Sciatic nerve (tissue), 2 donors: ENCODE measurements at regions not wholly inside any gene's neighbourhood (a gene's known extent, or its start where the extent isn't known, plus 50 kb on each side); places are given as distances from the start of the nearest gene placed in this dataset.
A peak's percentile ranks its signal among the peaks of the same experiment; 100 is the strongest.
"Not testable (repeated sequence)": the region's sequence is repeated elsewhere in the genome, so short reads cannot be mapped to it uniquely, and the experiment has no call there.

Experiments used
- ATAC-seq: fragments of 200-7000 bp; cut with Tn5 transposase; one replicate; pipeline ENCODE4 v1.9.1; 2020; ENCODE audit warnings: mild to moderate bottlenecking, moderate library complexity
- DNase-seq: peaks from one replicate; pipeline ENCODE4 v3.0.0-alpha.2; 2020; ENCODE audit warnings: low spot score
- intact Hi-C: fragments of 100-400 bp; cut with DNase I; formaldehyde crosslinking; loops from one replicate; pipeline ENCODE4 v1.14.2; 2022
- donor health status: DM: no; HTN: no; CAD: no.
- donor health status: DM: no; HTN: no; CAD: no.

GRCh38 chr3:95710684-95711083 is 1103.7 kb upstream of the EPHA6 start:
- intact Hi-C loops: no loop called here
- DNase-seq: no peak
- no peak for ATAC-seq

GRCh38 chr3:95711789-95712188 is 1102.6 kb upstream of the EPHA6 start:
- ATAC-seq: no peak
- no peak for DNase-seq
- intact Hi-C loops: no loop called here

- intact Hi-C loops: no loop called here
- DNase-seq (no peak), ATAC-seq (no peak)
These were observed 1099.3 kb upstream of the EPHA6 start for GRCh38 chr3:95715128-95715527.

- DNase-seq (no peak), ATAC-seq (no peak)
- intact Hi-C loops: no loop called here
These were observed 1097.3 kb upstream of the EPHA6 start for GRCh38 chr3:95717048-95717447.

GRCh38 chr3:95718168-95718567 is 1096.2 kb upstream of the EPHA6 start:
- ATAC-seq (no peak), DNase-seq (no peak)
- intact Hi-C loops: no loop called here

GRCh38 chr3:95719481-95719880 is 1094.9 kb upstream of the EPHA6 start:
- no peak for DNase-seq
- no peak for ATAC-seq
- intact Hi-C loops: no loop called here

- intact Hi-C loops: no loop called here
- DNase-seq (no peak), ATAC-seq (no peak)
These were observed 1092.5 kb upstream of the EPHA6 start for GRCh38 chr3:95721938-95722337.

GRCh38 chr3:95725770-95726169 is 1088.6 kb upstream of the EPHA6 start:
- intact Hi-C loops: no loop called here
- no peak for DNase-seq
- no peak for ATAC-seq

GRCh38 chr3:95731753-95732152 is 1082.6 kb upstream of the EPHA6 start:
- no peak for DNase-seq
- intact Hi-C loops: no loop called here
- ATAC-seq: no peak

- DNase-seq: no peak
- intact Hi-C loops: no loop called here
- no peak for ATAC-seq
These were observed 1081.1 kb upstream of the EPHA6 start for GRCh38 chr3:95733336-95733735.

GRCh38 chr3:95738045-95738444 is 1076.3 kb upstream of the EPHA6 start:
- ATAC-seq (no peak), DNase-seq (no peak)
- intact Hi-C loops: no loop called here

- DNase-seq, intact Hi-C loops, ATAC-seq: not testable (repeated sequence)
These were observed 1069.5 kb upstream of the EPHA6 start for GRCh38 chr3:95744896-95745295.

GRCh38 chr3:95750097-95750496 is 1064.3 kb upstream of the EPHA6 start:
- no peak for DNase-seq
- no peak for ATAC-seq
- intact Hi-C loops: no loop called here

- DNase-seq (no peak), ATAC-seq (no peak)
- intact Hi-C loops: no loop called here
These were observed 1062.9 kb upstream of the EPHA6 start for GRCh38 chr3:95751509-95751908.

GRCh38 chr3:95752199-95752598 is 1062.2 kb upstream of the EPHA6 start:
- intact Hi-C loops: no loop called here
- DNase-seq (no peak), ATAC-seq (no peak)

- DNase-seq: no peak
- intact Hi-C loops: no loop called here
- ATAC-seq: no peak
These were observed 1055.7 kb upstream of the EPHA6 start for GRCh38 chr3:95758707-95759106.

GRCh38 chr3:95759614-95760301 is 1054.6 kb upstream of the EPHA6 start:
- ATAC-seq (peak; percentile 22), DNase-seq (no peak)

GRCh38 chr3:95775486-95776094 is 1038.8 kb upstream of the EPHA6 start:
- ATAC-seq (no peak), DNase-seq (no peak)
- intact Hi-C loops: no loop called here

More at GRCh38 chr3:95759614-95760301, 1054.6 kb upstream of the EPHA6 start:
- intact Hi-C loops: no loop called here

- intact Hi-C loops: no loop called here
- no peak for ATAC-seq
- DNase-seq: no peak
These were observed 1032.8 kb upstream of the EPHA6 start for GRCh38 chr3:95781598-95781997.

- no peak for DNase-seq
- intact Hi-C loops: no loop called here
- ATAC-seq: no peak
These were observed 1025.3 kb upstream of the EPHA6 start for GRCh38 chr3:95789111-95789510.

GRCh38 chr3:95797081-95797480 is 1017.3 kb upstream of the EPHA6 start:
- no peak for DNase-seq
- no peak for ATAC-seq
- intact Hi-C loops: loop anchor here (5.0 kb wide), 1 partner anchor 1825 kb away; no protein-coding TSS in a partner anchor
